SK-N-SH (cell line): ENCODE measurements at regions not wholly inside any gene's neighbourhood (a gene's known extent, or its start where the extent isn't known, plus 50 kb on each side); places are given as distances from the start of the nearest gene placed in this dataset.
A peak's percentile ranks its signal among the peaks of the same experiment; 100 is the strongest.

Experiments used
- CTCF ChIA-PET: fragments of 300-600, 350-600 bp; formaldehyde crosslinking; extraction: SDS; loops from one replicate; lab custom pipeline; 2021; lab: Yijun Ruan, JAX
- POLR2A ChIA-PET: fragments of 350-600 bp; sonication (Branson Sonifier 250); formaldehyde crosslinking; extraction: SDS; loops from one replicate; lab custom pipeline; 2020; ENCODE audit warnings: antibody characterized with exemption, inconsistent platforms; lab: Yijun Ruan, JAX
- DNase-seq: peaks from one replicate; pipeline ENCODE4 v3.0.0; 2012
- H2AFZ ChIP-seq: fragments of 200-600 bp; sonication (generic); 2 replicates; pipeline ENCODE4 v1.8.1; 2016; ENCODE audit warnings: antibody characterized with exemption, mild to moderate bottlenecking, low read depth
- H3F3A ChIP-seq: fragments of 200-600 bp; sonication (generic); replicated peaks from 2 replicates; pipeline ENCODE3; 2016; ENCODE audit warnings: antibody characterized with exemption, mild to moderate bottlenecking; ENCODE audit not compliant: insufficient read depth
- H3K27ac ChIP-seq, 2 experiments: fragments of 200-500 bp in 1 of 2; fragments of 200-600 bp in 1 of 2; sonication (Bioruptor generic) in 1 of 2; sonication (generic), shearing (Covaris generic) in 1 of 2; 2 replicates each; pipeline versions ENCODE4 v1.5.1 to v1.6.1; 2014 to 2016; ENCODE audit warnings: low read depth in 2 of 2, inconsistent platforms in 1 of 2, low read length in 1 of 2, mild to moderate bottlenecking in 1 of 2, mixed read lengths in 1 of 2
- H3K27me3 ChIP-seq: fragments of 200-600 bp; sonication (generic), shearing (Covaris generic); 2 replicates; pipeline ENCODE4 v1.6.1; 2016; ENCODE audit warnings: mixed run types; ENCODE audit not compliant: insufficient read depth
- H3K36me3 ChIP-seq, 2 experiments: fragments of 200-500 bp in 1 of 2; fragments of 200-600 bp in 1 of 2; sonication (Bioruptor generic) in 1 of 2; sonication (generic) in 1 of 2; replicated peaks in 1 of 2; 2 replicates each; pipeline versions ENCODE3 to v1.5.1; 2014 to 2016; ENCODE audit warnings: low read length in 1 of 2, mild to moderate bottlenecking in 1 of 2; ENCODE audit not compliant: insufficient read depth in 2 of 2, control insufficient read depth in 1 of 2
- H3K4me1 ChIP-seq, 2 experiments: fragments of 200-500 bp in 1 of 2; fragments of 200-600 bp in 1 of 2; sonication (Bioruptor generic) in 1 of 2; sonication (generic), shearing (Covaris generic) in 1 of 2; 2 replicates each; pipeline versions ENCODE4 v1.5.1 to v1.6.1; 2014 to 2016; ENCODE audit warnings: low read depth in 1 of 2, low read length in 1 of 2, mixed run types in 1 of 2; ENCODE audit not compliant: insufficient read depth in 2 of 2, control insufficient read depth in 1 of 2
- H3K4me2 ChIP-seq: fragments of 200-600 bp; sonication (generic), shearing (Covaris generic); 2 replicates; pipeline ENCODE4 v1.6.1; 2017; ENCODE audit warnings: mixed run types
- H3K4me3 ChIP-seq, 2 experiments: fragments of 200-500 bp in 1 of 2; fragments of 200-600 bp in 1 of 2; sonication (Bioruptor generic) in 1 of 2; sonication (generic), shearing (Covaris generic) in 1 of 2; 2 replicates each; pipeline versions ENCODE4 v1.5.1 to v1.8.1; 2014 to 2016; ENCODE audit warnings: low read depth in 2 of 2, inconsistent platforms in 1 of 2, low read length in 1 of 2, mild to moderate bottlenecking in 1 of 2, mixed read lengths in 1 of 2, moderate library complexity in 1 of 2
- H3K79me2 ChIP-seq: fragments of 200-600 bp; sonication (generic); 2 replicates; pipeline ENCODE4 v1.8.1; 2017; ENCODE audit warnings: mild to moderate bottlenecking; ENCODE audit not compliant: insufficient read depth
- H3K9ac ChIP-seq: fragments of 200-600 bp; sonication (generic); 2 replicates; pipeline ENCODE4 v1.6.1; 2017; ENCODE audit warnings: mixed run types
- H3K9me2 ChIP-seq: fragments of 200-600 bp; sonication (generic); 2 replicates; pipeline ENCODE4 v1.6.1; 2017; ENCODE audit warnings: mixed run types
- H3K9me3 ChIP-seq: fragments of 200-600 bp; sonication (generic); 2 replicates; pipeline ENCODE4 v1.6.1; 2017; ENCODE audit warnings: mixed run types, mild to moderate bottlenecking, moderate library complexity
- H4K20me1 ChIP-seq: fragments of 200-600 bp; sonication (generic); 2 replicates; pipeline ENCODE4 v1.6.1; 2017; ENCODE audit warnings: mild to moderate bottlenecking, mixed run types; ENCODE audit not compliant: insufficient read depth
- EP300 ChIP-seq, 2 experiments: IDR thresholded peaks; 2 replicates each; pipeline versions ENCODE4 v1.4.0 to v1.6.1; 2012; ENCODE audit warnings: borderline replicate concordance in 1 of 2, low read depth in 1 of 2, low read length in 1 of 2
- FOSL2 ChIP-seq: IDR thresholded peaks from 2 replicates; pipeline ENCODE4 v1.4.0; 2012; ENCODE audit warnings: low read depth, mild to moderate bottlenecking, moderate library complexity, borderline replicate concordance
- FOXM1 ChIP-seq: IDR thresholded peaks from 2 replicates; pipeline ENCODE4 v1.4.0; 2012; ENCODE audit warnings: low read depth, mild to moderate bottlenecking
- GABPA ChIP-seq: IDR thresholded peaks from 2 replicates; pipeline ENCODE4 v1.4.0; 2012; ENCODE audit warnings: low read depth, mild to moderate bottlenecking
- JUND ChIP-seq: IDR thresholded peaks from 2 replicates; pipeline ENCODE4 v1.4.0; 2012
- NFIC ChIP-seq: IDR thresholded peaks from 2 replicates; pipeline ENCODE4 v1.4.0; 2012; ENCODE audit warnings: borderline replicate concordance
- NRF1 ChIP-seq: IDR thresholded peaks from 2 replicates; pipeline ENCODE4 v1.6.1; 2012; ENCODE audit warnings: low read depth, mild to moderate bottlenecking, low read length
- PBX3 ChIP-seq: IDR thresholded peaks from 2 replicates; pipeline ENCODE4; 2012
- RAD21 ChIP-seq: IDR thresholded peaks from 2 replicates; pipeline ENCODE4 v1.6.1; 2012; ENCODE audit warnings: mild to moderate bottlenecking, low read length
- RCOR1 ChIP-seq: fragments of 150-350 bp; IDR thresholded peaks from 2 replicates; pipeline ENCODE4 v1.6.1; 2017; ENCODE audit warnings: antibody characterized with exemption, low read length
- SMC3 ChIP-seq: IDR thresholded peaks from 2 replicates; pipeline ENCODE4 v1.6.1; 2012; ENCODE audit warnings: low read depth, low read length, improper control_type of control experiment
- TAF1 ChIP-seq: IDR thresholded peaks from 2 replicates; pipeline ENCODE4 v1.6.1; 2012; ENCODE audit warnings: low read depth, mild to moderate bottlenecking, low read length, moderate library complexity, borderline replicate concordance
- YY1 ChIP-seq: IDR thresholded peaks from 2 replicates; pipeline ENCODE4 v1.4.0; 2012; ENCODE audit warnings: low read depth, mild to moderate bottlenecking
- WGBS: methylation state at CpG from one replicate; pipeline ENCODE4 v1.1.6; 2017; ENCODE audit warnings: low lambda C conversion rate; 5-methylcytosine and 5-hydroxymethylcytosine counted together
- TF ChIP-seq, protein P1 (sequence below): fragments of 200-600 bp; sonication (generic); IDR thresholded peaks from 2 replicates; pipeline ENCODE4 v1.6.1; 2017; ENCODE audit warnings: antibody characterized with exemption, mild to moderate bottlenecking, moderate library complexity
- TF ChIP-seq, protein P2 (sequence below): fragments of 150-350 bp; IDR thresholded peaks from 2 replicates; pipeline ENCODE4 v1.6.1; 2017; ENCODE audit warnings: antibody characterized with exemption, low read length, low read depth, borderline replicate concordance
- TF ChIP-seq, protein P3 (sequence below): IDR thresholded peaks from 2 replicates; pipeline ENCODE4 v1.4.0; 2012; ENCODE audit warnings: low read depth, borderline replicate concordance

DNA sequence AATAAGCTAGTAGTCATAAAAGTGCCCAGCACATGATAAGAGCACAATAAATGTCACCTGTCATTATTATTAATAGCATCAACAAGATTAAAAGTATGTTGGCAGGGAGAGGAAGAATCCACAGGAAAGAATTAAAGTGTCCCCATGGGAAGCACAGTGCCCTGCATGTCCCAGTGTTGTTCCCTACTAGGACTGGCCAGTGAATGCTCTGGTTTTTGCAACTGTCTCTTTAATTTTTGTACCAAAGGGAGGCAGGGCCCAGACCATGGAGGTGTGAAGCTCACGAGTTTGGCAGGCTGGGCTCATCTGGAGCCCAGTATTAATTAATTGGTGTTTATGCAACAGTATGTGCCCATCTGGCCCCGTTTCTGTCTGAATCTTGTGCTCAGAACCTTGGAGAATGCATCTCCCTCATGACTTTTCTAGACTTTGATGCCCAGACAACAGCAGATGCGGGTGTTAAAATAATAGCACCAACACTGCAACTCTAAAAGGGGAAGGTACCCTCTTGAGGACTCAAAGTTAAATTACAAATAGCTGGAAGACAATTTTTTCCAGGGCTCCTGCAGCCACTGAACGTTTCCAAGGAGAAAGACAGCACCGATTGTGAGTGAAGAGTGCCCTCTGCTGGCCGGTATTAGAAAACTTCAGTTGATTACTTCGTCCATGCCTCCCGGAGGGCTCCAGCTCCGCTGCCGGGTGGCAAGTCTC, 71.9 kb upstream of the SPATA12 start:
- DNase-seq = peak; percentile 71
- ChIA-PET POLR2A (no interaction called here), CTCF (interaction anchor here (0.6 to 9.2 kb wide), 97 partner anchors 8 to 652 kb away, joined by 3 to 199 read pairs (median 5); partner anchors contain the start of genes APPL1 and ARHGEF3)
- H3K4me1 ChIP-seq = peaks cover 4 to 20% of the 10 kb centered on the region in 2 experiments; a peak in 2 of 4 replicates
- no peak overlapping the region for H3K4me2 ChIP-seq
- TF ChIP-seq YY1 = no peak
- no peak for TF ChIP-seq GABPA
- peak; percentile 96 for TF ChIP-seq SMC3
- TF ChIP-seq EP300 (IDR thresholded peaks at IDR 0.05; ENCODE audit: borderline replicate concordance in 1 of 2, low read depth in 1 of 2, low read length in 1 of 2) = no peak
- TF ChIP-seq, protein P1, sequence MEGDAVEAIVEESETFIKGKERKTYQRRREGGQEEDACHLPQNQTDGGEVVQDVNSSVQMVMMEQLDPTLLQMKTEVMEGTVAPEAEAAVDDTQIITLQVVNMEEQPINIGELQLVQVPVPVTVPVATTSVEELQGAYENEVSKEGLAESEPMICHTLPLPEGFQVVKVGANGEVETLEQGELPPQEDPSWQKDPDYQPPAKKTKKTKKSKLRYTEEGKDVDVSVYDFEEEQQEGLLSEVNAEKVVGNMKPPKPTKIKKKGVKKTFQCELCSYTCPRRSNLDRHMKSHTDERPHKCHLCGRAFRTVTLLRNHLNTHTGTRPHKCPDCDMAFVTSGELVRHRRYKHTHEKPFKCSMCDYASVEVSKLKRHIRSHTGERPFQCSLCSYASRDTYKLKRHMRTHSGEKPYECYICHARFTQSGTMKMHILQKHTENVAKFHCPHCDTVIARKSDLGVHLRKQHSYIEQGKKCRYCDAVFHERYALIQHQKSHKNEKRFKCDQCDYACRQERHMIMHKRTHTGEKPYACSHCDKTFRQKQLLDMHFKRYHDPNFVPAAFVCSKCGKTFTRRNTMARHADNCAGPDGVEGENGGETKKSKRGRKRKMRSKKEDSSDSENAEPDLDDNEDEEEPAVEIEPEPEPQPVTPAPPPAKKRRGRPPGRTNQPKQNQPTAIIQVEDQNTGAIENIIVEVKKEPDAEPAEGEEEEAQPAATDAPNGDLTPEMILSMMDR = peak; percentile 84
- TF ChIP-seq TAF1 = no peak
- TF ChIP-seq FOSL2 = no peak
- no peak for TF ChIP-seq FOXM1
- TF ChIP-seq RCOR1 = 0 out of 2 replicates have a peak, but pooled peaks have one; percentile 38
- TF ChIP-seq, protein P2, sequence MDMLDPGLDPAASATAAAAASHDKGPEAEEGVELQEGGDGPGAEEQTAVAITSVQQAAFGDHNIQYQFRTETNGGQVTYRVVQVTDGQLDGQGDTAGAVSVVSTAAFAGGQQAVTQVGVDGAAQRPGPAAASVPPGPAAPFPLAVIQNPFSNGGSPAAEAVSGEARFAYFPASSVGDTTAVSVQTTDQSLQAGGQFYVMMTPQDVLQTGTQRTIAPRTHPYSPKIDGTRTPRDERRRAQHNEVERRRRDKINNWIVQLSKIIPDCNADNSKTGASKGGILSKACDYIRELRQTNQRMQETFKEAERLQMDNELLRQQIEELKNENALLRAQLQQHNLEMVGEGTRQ = no peak
- no peak for TF ChIP-seq NFIC
- TF ChIP-seq NRF1 = peak; percentile 14; the same call in 1 of the 2 replicates
- TF ChIP-seq PBX3 = no peak
- TF ChIP-seq RAD21 = peak; percentile 99
- TF ChIP-seq, protein P3, sequence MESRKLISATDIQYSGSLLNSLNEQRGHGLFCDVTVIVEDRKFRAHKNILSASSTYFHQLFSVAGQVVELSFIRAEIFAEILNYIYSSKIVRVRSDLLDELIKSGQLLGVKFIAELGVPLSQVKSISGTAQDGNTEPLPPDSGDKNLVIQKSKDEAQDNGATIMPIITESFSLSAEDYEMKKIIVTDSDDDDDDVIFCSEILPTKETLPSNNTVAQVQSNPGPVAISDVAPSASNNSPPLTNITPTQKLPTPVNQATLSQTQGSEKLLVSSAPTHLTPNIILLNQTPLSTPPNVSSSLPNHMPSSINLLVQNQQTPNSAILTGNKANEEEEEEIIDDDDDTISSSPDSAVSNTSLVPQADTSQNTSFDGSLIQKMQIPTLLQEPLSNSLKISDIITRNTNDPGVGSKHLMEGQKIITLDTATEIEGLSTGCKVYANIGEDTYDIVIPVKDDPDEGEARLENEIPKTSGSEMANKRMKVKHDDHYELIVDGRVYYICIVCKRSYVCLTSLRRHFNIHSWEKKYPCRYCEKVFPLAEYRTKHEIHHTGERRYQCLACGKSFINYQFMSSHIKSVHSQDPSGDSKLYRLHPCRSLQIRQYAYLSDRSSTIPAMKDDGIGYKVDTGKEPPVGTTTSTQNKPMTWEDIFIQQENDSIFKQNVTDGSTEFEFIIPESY = no peak
- TF ChIP-seq JUND = no peak
- no peaks in the 10 kb centered on the region for H3K9me3 ChIP-seq
- H3K4me3 ChIP-seq = no peak overlapping the region; a peak in 1 of 4 replicates
- H3K27ac ChIP-seq = no peak overlapping the region
- no peak overlapping the region for H2AFZ ChIP-seq
- no peaks in the 10 kb centered on the region for H3K79me2 ChIP-seq
- no peaks in the 10 kb centered on the region for H3F3A ChIP-seq
- H3K36me3 ChIP-seq = no peaks in the 10 kb centered on the region
- no peaks in the 10 kb centered on the region for H3K27me3 ChIP-seq
- no peak overlapping the region for H3K9ac ChIP-seq
- H4K20me1 ChIP-seq = no peaks in the 10 kb centered on the region
- WGBS = 15% methylated on average over 10 of the region's 10 CpGs
- no peaks in the 10 kb centered on the region for H3K9me2 ChIP-seq
